Osteocyte (in vitro differentiated cells): ENCODE measurements at regions not wholly inside any gene's neighbourhood (a gene's known extent, or its start where the extent isn't known, plus 50 kb on each side); places are given as distances from the start of the nearest gene placed in this dataset.

Experiments
- DNase-seq: peaks from one replicate; pipeline ENCODE4 v3.0.0; 2021; ENCODE audit warnings: mixed read lengths; ENCODE audit not compliant: unreplicated experiment; ENCODE audit errors: extremely low spot score
- H3K27ac Mint-ChIP-seq: one replicate; pipeline ENCODE4 v1.8.0; 2021; ENCODE audit warnings: mild to moderate bottlenecking, mixed read lengths; ENCODE audit not compliant: unreplicated experiment
- H3K27me3 Mint-ChIP-seq: one replicate; pipeline ENCODE4 v1.8.0; 2021; ENCODE audit warnings: mixed read lengths; ENCODE audit not compliant: unreplicated experiment
- H3K36me3 Mint-ChIP-seq: one replicate; pipeline ENCODE4 v1.8.0; 2021; ENCODE audit warnings: mixed read lengths; ENCODE audit not compliant: unreplicated experiment
- H3K4me1 Mint-ChIP-seq: one replicate; pipeline ENCODE4 v1.8.0; 2021; ENCODE audit warnings: mixed read lengths; ENCODE audit not compliant: unreplicated experiment
- H3K4me3 Mint-ChIP-seq: one replicate; pipeline ENCODE4 v1.8.0; 2021; ENCODE audit warnings: mild to moderate bottlenecking, moderate library complexity, mixed read lengths; ENCODE audit not compliant: unreplicated experiment
- H3K9me3 Mint-ChIP-seq: one replicate; pipeline ENCODE4 v1.8.0; 2021; ENCODE audit warnings: mixed read lengths; ENCODE audit not compliant: unreplicated experiment
- TF ChIP-seq, protein P1 (sequence below): fragments of 200-600 bp; sonication (generic); IDR thresholded peaks from 2 replicates; pipeline ENCODE4 v1.5.0; 2021; ENCODE audit warnings: antibody characterized with exemption, mild to moderate bottlenecking, moderate library complexity

DNA sequence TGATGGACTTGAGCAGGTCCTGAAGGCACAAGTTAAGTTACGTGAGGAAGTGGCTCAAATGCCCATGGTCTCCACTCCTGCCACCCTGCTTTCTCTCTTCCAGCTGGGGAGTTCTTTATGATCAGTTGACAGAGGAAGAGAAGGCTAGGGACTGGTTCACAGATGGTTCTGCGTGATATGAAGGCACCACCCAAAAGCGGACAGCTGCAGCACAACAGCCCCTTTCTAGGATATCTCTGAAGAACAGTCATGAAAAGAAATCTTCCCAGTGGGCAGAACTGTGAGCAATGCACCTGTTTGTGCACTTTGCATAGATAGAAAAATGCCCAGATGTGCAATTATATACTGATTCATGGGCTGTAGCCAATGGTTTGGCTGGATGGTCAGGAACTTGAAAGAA is 162.4 kb upstream of the FSCB start:
- H3K9me3 Mint-ChIP-seq = peaks cover 45% of the 10 kb centered on the region
- no peak overlapping the region for H3K27ac Mint-ChIP-seq
- no peaks in the 10 kb centered on the region for H3K27me3 Mint-ChIP-seq
- TF ChIP-seq, protein P1, sequence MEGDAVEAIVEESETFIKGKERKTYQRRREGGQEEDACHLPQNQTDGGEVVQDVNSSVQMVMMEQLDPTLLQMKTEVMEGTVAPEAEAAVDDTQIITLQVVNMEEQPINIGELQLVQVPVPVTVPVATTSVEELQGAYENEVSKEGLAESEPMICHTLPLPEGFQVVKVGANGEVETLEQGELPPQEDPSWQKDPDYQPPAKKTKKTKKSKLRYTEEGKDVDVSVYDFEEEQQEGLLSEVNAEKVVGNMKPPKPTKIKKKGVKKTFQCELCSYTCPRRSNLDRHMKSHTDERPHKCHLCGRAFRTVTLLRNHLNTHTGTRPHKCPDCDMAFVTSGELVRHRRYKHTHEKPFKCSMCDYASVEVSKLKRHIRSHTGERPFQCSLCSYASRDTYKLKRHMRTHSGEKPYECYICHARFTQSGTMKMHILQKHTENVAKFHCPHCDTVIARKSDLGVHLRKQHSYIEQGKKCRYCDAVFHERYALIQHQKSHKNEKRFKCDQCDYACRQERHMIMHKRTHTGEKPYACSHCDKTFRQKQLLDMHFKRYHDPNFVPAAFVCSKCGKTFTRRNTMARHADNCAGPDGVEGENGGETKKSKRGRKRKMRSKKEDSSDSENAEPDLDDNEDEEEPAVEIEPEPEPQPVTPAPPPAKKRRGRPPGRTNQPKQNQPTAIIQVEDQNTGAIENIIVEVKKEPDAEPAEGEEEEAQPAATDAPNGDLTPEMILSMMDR = no peak
- no peak for DNase-seq
- H3K4me1 Mint-ChIP-seq = no peaks in the 10 kb centered on the region
- H3K4me3 Mint-ChIP-seq = no peak overlapping the region
- no peaks in the 10 kb centered on the region for H3K36me3 Mint-ChIP-seq

DNA sequence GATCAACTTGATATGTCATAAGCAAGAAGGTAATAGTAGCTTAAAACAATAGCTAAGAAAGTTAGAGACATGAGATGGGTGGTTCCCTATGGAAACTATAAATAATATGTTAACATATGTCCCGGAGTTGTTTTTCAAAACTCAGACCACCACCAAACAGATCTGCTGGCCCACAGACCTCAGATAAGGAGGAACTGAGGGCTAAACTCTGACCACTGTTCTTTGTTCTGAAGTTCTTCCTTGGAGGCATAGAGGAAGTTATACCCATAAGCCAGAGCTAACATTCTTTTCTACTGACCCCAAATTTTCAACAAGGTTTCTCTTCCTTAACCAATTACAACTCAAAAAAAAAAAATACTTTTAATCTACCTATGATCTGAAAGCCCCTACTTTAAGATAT is 156.1 kb upstream of the FSCB start:
- TF ChIP-seq, protein P1 = no peak
- no peaks in the 10 kb centered on the region for H3K4me1 Mint-ChIP-seq
- H3K27me3 Mint-ChIP-seq = no peaks in the 10 kb centered on the region
- no peaks in the 10 kb centered on the region for H3K36me3 Mint-ChIP-seq
- no peak for DNase-seq
- no peak overlapping the region for H3K4me3 Mint-ChIP-seq
- H3K27ac Mint-ChIP-seq = no peak overlapping the region
- H3K9me3 Mint-ChIP-seq = peaks cover 8% of the 10 kb centered on the region

DNA sequence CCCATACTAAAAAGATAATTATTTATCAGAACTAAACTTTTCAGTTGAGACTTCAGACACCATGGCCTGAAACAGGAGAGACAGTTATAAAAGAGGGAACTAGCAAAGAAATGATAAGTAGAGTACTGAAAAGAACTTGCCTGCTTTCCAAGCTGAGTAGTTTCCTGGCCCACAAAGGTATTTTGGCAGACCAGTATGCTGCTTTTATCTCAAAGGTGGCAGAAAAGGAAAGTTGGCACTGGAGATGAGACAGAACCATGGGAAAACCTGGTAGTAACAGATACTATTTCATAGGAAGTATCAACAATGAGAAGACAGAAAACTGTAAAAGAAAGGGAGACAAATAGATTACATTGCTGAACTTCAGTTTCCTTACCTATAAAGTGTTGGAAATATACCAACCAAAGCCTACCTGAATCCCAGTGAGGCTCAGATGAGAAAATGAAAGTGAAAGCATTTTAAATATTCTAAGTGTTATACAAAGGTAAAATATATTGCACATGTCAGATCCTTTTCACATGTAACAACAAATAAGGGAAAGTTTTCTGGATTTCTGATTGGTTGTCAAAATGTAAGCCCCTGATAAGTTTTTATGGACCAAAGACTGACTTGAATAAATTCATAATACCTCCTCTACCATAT is 155.3 kb upstream of the FSCB start:
- TF ChIP-seq, protein P1 = no peak
- Mint-ChIP-seq H3K36me3 (no peaks in the 10 kb centered on the region), H3K27me3 (no peaks in the 10 kb centered on the region), H3K27ac (no peak overlapping the region), H3K4me3 (no peak overlapping the region), H3K9me3 (peaks cover 8% of the 10 kb centered on the region), H3K4me1 (no peaks in the 10 kb centered on the region)
- DNase-seq = no peak

DNA sequence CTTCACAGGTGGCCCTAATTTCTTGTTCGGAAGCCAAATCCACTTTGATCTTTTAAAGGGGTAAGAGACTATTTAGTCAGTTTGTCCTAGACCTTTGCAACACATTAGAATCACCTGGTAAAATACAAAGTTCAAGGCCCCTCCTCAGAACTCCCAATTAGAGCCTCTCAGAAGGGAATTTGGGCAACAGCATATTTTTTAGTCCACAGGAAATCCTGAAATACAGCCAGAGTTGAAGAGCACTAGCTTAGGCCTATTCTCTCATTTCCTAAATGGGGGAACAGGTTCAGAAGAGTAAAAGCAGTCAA is 151.3 kb upstream of the FSCB start:
- Mint-ChIP-seq H3K36me3 (no peaks in the 10 kb centered on the region), H3K4me1 (no peaks in the 10 kb centered on the region), H3K9me3 (no peaks in the 10 kb centered on the region), H3K27me3 (no peaks in the 10 kb centered on the region), H3K27ac (no peak overlapping the region), H3K4me3 (no peak overlapping the region)
- TF ChIP-seq, protein P1 = no peak
- DNase-seq = no peak

DNA sequence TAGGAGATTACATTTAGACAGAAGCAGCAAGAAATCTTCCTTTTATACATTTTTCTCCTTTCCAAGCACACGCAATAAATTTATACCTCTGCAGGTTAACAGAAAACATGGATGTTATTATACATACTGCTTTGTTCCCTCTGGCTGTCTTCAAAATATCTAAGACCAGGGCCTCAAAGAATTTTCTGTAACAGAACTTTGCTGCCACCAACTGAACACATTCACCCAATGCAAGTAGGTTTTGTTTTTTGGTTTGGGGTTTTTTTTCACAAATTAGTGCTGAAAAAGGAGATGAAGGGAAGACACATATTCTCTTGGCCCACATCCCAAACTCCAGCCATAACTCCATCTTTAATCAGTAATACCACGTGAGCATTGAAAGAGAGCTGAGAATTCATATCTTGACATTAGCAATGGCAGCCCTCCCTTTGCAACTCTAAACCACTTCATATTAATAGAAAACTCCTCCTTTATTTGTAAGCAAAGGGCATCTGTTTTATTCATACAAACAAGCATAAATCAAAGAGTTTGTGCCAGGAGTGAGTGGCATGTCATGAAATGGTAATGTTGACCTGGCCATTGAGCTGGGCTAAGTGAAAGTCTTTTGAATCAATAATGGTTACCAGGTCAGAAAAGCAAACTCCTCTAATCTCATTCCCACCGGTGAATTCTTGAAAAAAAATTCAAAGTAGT is 150.8 kb upstream of the FSCB start:
- Mint-ChIP-seq H3K27ac (no peak overlapping the region), H3K27me3 (no peaks in the 10 kb centered on the region), H3K36me3 (no peaks in the 10 kb centered on the region), H3K9me3 (no peaks in the 10 kb centered on the region), H3K4me1 (no peaks in the 10 kb centered on the region), H3K4me3 (no peak overlapping the region)
- TF ChIP-seq, protein P1 = peak; percentile 26
- no peak for DNase-seq
